NB4 (cell line): ENCODE measurements at regions not wholly inside any gene's neighbourhood (a gene's known extent, or its start where the extent isn't known, plus 50 kb on each side); places are given as distances from the start of the nearest gene placed in this dataset.

Experiments
- DNase-seq: peaks from one replicate; pipeline ENCODE4 v3.0.0; 2010; ENCODE audit warnings: low read depth
- H3K4me3 ChIP-seq: one replicate; pipeline ENCODE4 v1.5.1; 2011; ENCODE audit warnings: mild to moderate bottlenecking, low read depth, low read length, moderate library complexity
- MYC ChIP-seq: IDR thresholded peaks from 2 replicates; pipeline ENCODE4 v1.6.1; 2011; ENCODE audit warnings: low read depth, low read length
- POLR2A ChIP-seq: IDR thresholded peaks from 2 replicates; pipeline ENCODE4 v1.6.1; 2011; ENCODE audit warnings: mild to moderate bottlenecking; ENCODE audit not compliant: insufficient read length; ENCODE audit errors: extremely low read depth
- TF ChIP-seq, protein P1 (sequence below): IDR thresholded peaks from 2 replicates; pipeline ENCODE4 v1.6.1; 2011; ENCODE audit warnings: low read depth, low read length
- TF ChIP-seq, protein P2 (sequence below): IDR thresholded peaks from one replicate; pipeline ENCODE4 v1.5.1; 2012; ENCODE audit warnings: low read depth, low read length

- TF ChIP-seq, protein P1, sequence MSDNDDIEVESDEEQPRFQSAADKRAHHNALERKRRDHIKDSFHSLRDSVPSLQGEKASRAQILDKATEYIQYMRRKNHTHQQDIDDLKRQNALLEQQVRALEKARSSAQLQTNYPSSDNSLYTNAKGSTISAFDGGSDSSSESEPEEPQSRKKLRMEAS: no peak
- no peak overlapping the region for H3K4me3 ChIP-seq
- no peak for DNase-seq
Measured at GRCh38 chr6:154561750-154562149, 51.3 kb upstream of the CNKSR3 start.

DNA sequence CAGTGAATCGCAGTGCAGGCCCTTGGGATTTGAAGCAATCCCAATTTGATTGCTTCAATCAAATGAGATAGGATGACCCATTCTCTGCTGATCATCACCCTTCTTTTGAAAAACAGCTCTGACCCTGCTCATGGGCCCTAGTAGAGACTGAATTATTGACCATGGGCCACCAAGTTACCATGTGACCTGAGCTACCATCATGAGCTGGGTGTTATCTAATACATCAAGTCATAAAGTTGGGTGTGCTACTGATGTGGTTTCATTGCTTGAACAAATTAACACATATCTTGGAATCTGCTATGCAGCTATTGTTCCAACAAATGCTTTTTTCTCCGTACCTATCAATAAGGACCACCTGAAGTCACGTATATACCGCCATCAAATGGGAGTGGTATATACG, 54.8 kb upstream of the CNKSR3 start:
- no peak for DNase-seq
- TF ChIP-seq POLR2A (no peak), MYC (no peak)
- TF ChIP-seq, protein P1: no peak
- TF ChIP-seq, protein P2, sequence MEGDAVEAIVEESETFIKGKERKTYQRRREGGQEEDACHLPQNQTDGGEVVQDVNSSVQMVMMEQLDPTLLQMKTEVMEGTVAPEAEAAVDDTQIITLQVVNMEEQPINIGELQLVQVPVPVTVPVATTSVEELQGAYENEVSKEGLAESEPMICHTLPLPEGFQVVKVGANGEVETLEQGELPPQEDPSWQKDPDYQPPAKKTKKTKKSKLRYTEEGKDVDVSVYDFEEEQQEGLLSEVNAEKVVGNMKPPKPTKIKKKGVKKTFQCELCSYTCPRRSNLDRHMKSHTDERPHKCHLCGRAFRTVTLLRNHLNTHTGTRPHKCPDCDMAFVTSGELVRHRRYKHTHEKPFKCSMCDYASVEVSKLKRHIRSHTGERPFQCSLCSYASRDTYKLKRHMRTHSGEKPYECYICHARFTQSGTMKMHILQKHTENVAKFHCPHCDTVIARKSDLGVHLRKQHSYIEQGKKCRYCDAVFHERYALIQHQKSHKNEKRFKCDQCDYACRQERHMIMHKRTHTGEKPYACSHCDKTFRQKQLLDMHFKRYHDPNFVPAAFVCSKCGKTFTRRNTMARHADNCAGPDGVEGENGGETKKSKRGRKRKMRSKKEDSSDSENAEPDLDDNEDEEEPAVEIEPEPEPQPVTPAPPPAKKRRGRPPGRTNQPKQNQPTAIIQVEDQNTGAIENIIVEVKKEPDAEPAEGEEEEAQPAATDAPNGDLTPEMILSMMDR: no peak
- no peak overlapping the region for H3K4me3 ChIP-seq

GRCh38 chr6:154566866-154567265, 56.4 kb upstream of the CNKSR3 start:
- no peak for DNase-seq
- TF ChIP-seq, protein P2: no peak
- TF ChIP-seq MYC (no peak), POLR2A (no peak)
- TF ChIP-seq, protein P1: no peak
- H3K4me3 ChIP-seq: no peak overlapping the region

- no peak for DNase-seq
- H3K4me3 ChIP-seq: no peak overlapping the region
- TF ChIP-seq POLR2A: no peak
- TF ChIP-seq, protein P2: no peak
- TF ChIP-seq, protein P1: no peak
- TF ChIP-seq MYC: no peak
Measured at GRCh38 chr6:154567695-154568220, 57.3 kb upstream of the CNKSR3 start.

GRCh38 chr6:154569156-154569862, 58.8 kb upstream of the CNKSR3 start:
- no peak overlapping the region for H3K4me3 ChIP-seq
- DNase-seq: no peak

GRCh38 chr6:154570505-154570904, 60.0 kb upstream of the CNKSR3 start:
- TF ChIP-seq, protein P2: no peak
- TF ChIP-seq, protein P1: no peak
- TF ChIP-seq MYC (no peak), POLR2A (no peak)
- H3K4me3 ChIP-seq: no peak overlapping the region
- DNase-seq: no peak

More at GRCh38 chr6:154569156-154569862, 58.8 kb upstream of the CNKSR3 start:
- TF ChIP-seq, protein P1: no peak
- TF ChIP-seq MYC (no peak), POLR2A (no peak)
- TF ChIP-seq, protein P2: no peak
